ENCODE measurements at regions not wholly inside any gene's neighbourhood (a gene's known extent, or its start where the extent isn't known, plus 50 kb on each side); places are given as distances from the start of the nearest gene placed in this dataset.

DNA sequence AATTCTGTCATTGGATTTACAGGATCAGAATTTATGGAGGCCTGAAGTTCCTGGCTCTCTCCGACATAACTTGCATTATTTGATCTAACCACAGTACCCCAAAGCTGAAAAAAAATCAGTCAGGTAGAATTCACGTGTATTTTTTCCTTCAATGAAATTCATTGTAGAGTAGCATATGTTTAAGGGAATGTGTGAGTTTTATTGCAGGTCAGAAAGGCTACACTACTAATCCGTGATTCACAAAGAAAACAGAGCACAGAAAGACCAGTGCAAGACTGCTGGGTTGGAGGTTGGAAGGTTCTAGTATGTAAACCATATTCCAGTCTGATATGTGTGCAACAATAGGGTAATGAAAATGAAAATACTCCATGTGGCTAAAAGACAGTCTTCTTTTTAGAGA, 247.0 kb upstream of the FERD3L start:
- TF ChIP-seq, protein P1, sequence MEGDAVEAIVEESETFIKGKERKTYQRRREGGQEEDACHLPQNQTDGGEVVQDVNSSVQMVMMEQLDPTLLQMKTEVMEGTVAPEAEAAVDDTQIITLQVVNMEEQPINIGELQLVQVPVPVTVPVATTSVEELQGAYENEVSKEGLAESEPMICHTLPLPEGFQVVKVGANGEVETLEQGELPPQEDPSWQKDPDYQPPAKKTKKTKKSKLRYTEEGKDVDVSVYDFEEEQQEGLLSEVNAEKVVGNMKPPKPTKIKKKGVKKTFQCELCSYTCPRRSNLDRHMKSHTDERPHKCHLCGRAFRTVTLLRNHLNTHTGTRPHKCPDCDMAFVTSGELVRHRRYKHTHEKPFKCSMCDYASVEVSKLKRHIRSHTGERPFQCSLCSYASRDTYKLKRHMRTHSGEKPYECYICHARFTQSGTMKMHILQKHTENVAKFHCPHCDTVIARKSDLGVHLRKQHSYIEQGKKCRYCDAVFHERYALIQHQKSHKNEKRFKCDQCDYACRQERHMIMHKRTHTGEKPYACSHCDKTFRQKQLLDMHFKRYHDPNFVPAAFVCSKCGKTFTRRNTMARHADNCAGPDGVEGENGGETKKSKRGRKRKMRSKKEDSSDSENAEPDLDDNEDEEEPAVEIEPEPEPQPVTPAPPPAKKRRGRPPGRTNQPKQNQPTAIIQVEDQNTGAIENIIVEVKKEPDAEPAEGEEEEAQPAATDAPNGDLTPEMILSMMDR (IDR thresholded peaks at IDR 0.05): no peak
- TF ChIP-seq POLR2A (IDR thresholded peaks at IDR 0.05): no peak
